Activated CD4-positive, alpha-beta T cell treated with anti-CD3 and anti-CD28 coated beads, Interleukin-2, amount 10 ng/mL, durations not matched to agents 7 days and 5 days (primary cell): ENCODE measurements at regions not wholly inside any gene's neighbourhood (a gene's known extent, or its start where the extent isn't known, plus 50 kb on each side); places are given as distances from the start of the nearest gene placed in this dataset.

ENCODE experiments used
- CTCF ChIA-PET: fragments of 350-600 bp; sonication (Branson Sonifier 250); formaldehyde crosslinking; loops from one replicate; lab custom pipeline; 2021; ENCODE audit warnings: antibody characterized with exemption; lab: Charles Lee
- POLR2A ChIA-PET: fragments of 350-600 bp; sonication (Branson Sonifier 250); formaldehyde crosslinking; loops from one replicate; lab custom pipeline; 2021; ENCODE audit warnings: antibody characterized with exemption; lab: Charles Lee
- DNase-seq: peaks from one replicate; pipeline ENCODE4 v3.0.0-alpha.2; 2020
- H3K27ac Mint-ChIP-seq: one replicate; pipeline ENCODE4 v1.8.0; 2021; ENCODE audit warnings: mild to moderate bottlenecking, moderate library complexity, mixed read lengths
- H3K27me3 Mint-ChIP-seq: one replicate; pipeline ENCODE4 v1.8.0; 2021; ENCODE audit warnings: mixed read lengths
- H3K36me3 Mint-ChIP-seq: one replicate; pipeline ENCODE4 v1.8.0; 2021; ENCODE audit warnings: low read depth, mixed read lengths
- H3K4me1 Mint-ChIP-seq: one replicate; pipeline ENCODE4 v1.8.0; 2021; ENCODE audit warnings: mixed read lengths
- H3K4me3 Mint-ChIP-seq: one replicate; pipeline ENCODE4 v1.8.0; 2021; ENCODE audit warnings: mild to moderate bottlenecking, moderate library complexity, mixed read lengths
- H3K9me3 Mint-ChIP-seq: one replicate; pipeline ENCODE4 v1.8.0; 2021; ENCODE audit warnings: mixed read lengths

DNA sequence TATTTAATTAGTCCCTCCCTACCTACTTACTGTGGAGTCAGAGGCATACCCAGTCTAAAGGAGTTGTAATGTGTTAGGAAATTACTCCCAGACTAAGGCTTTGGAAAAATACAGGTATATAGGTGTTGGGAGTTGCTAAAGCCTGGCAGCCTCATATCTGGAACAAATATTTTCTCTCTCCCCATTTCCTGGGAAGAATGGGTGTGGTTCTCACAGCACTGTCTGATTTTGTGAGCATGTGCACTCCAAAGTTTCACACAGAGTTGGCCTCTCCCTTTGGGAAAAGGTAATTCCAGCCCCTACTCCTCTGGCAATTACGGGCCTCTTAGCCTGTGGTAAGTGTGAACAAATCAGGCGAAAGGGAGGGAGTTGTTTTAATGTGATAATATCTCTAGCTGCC is 187.0 kb downstream of the MID1IP1 start:
- Mint-ChIP-seq H3K27ac (no peak overlapping the region), H3K4me1 (no peaks in the 10 kb centered on the region), H3K27me3 (no peaks in the 10 kb centered on the region), H3K4me3 (no peak overlapping the region), H3K9me3 (no peaks in the 10 kb centered on the region), H3K36me3 (no peaks in the 10 kb centered on the region)
- POLR2A ChIA-PET: interaction anchor here (0.6 kb wide), 1 partner anchor 185 kb away, joined by 3 read pairs; no protein-coding TSS in a partner anchor
- no peak for DNase-seq
- CTCF ChIA-PET: no interaction called here

DNA sequence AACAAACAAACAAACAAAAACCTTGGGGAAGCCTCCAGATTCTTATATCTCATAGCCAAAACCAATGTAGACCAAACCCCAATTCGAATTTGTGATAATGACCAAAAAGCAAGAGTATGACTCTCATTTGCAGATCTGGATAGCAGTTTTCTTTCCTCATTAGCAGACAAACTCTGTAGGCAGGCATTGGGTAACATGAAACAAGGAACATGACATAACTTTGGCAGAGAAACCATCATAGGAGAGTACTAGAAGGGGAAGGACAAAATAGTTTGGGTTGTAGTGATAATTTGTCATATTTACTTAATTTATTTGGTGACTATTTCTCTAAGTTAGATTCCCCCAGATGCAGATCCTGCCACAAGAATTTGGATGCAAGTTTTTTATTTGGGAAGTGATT is 187.8 kb downstream of the MID1IP1 start:
- no peaks in the 10 kb centered on the region for H3K36me3 Mint-ChIP-seq
- no peak for DNase-seq
- H3K27me3 Mint-ChIP-seq: no peaks in the 10 kb centered on the region
- no peaks in the 10 kb centered on the region for H3K4me1 Mint-ChIP-seq
- H3K4me3 Mint-ChIP-seq: no peak overlapping the region
- ChIA-PET POLR2A (no interaction called here), CTCF (no interaction called here)
- no peak overlapping the region for H3K27ac Mint-ChIP-seq
- no peaks in the 10 kb centered on the region for H3K9me3 Mint-ChIP-seq

DNA sequence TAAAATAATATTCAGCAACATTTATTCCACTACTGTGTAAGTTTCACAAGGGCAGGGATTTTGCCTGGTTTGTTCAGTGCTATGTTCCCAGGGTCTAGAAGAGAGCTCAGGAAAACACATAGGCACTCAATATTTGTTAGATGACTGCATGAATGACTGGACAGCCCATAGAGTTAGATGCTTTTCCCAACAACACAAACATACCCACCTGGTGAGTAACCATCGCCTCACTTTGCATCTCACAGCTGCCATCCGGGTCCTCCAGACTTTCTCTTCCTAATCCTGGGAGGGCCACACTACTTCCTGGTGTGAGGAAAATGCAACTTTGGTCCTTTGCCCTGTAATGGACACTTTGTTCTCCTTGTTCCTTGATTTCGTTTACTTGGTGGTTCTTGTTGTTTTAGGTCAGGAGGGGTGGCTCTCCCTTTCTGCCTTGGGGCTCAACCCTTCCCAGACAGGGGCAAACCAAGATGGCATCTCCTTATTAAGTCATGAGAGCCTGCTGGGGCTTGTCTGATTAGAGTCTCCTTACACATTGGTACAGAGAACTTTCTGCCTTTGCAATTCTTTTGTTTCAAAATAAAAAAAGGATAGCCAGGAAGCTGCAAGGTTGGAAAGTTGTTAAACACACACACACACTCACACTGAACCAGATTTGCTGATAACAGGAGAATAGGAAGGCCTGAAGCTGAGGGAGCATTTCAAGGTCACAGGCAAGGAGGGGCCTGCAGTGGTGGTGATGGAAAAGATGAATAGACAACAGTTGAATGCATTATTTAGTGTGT is 190.6 kb downstream of the MID1IP1 start:
- no peaks in the 10 kb centered on the region for H3K36me3 Mint-ChIP-seq
- H3K9me3 Mint-ChIP-seq: peaks cover 2% of the 10 kb centered on the region
- no peaks in the 10 kb centered on the region for H3K4me1 Mint-ChIP-seq
- POLR2A ChIA-PET: no interaction called here
- no peak overlapping the region for H3K27ac Mint-ChIP-seq
- H3K4me3 Mint-ChIP-seq: no peak overlapping the region
- H3K27me3 Mint-ChIP-seq: no peaks in the 10 kb centered on the region
- CTCF ChIA-PET: interaction anchor here (0.6 to 1.1 kb wide), 3 partner anchors 8 to 30 kb away, joined by 3 to 4 read pairs (median 3); no protein-coding TSS in a partner anchor
- DNase-seq: no peak

DNA sequence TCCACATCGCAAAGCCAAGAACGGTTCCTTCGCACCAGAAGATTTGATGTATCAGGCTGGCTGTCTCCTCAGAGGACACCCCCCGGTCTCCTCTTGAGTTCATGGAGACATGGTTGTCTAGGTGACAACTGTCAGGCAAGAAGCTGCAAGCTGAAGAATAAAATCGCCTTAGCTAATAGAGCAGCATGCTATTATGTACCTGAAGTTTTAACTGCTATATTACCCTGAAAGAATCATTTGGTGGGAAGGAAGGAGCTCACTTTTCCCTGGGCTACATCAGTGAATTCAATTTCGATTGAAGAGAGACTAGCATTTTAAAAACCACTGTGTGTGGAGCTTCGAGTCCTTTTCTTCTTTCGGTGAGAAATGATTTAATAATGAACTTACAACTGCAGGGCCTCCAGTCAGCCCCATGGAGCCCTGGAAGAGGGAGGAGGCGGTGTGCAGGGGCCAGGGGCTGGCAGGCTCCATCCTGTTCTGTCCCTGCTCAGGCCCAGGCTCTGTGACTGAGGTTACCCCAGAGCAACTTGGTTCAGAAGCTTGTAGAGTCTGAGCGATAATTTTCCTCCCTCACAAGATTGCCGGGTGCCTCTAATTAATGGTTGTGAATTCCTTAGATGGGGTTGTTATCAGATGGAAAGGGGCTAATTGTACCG is 191.3 kb downstream of the MID1IP1 start:
- no peak for DNase-seq
- Mint-ChIP-seq H3K36me3 (no peaks in the 10 kb centered on the region), H3K27me3 (no peaks in the 10 kb centered on the region), H3K4me1 (no peaks in the 10 kb centered on the region), H3K4me3 (no peak overlapping the region), H3K27ac (no peak overlapping the region), H3K9me3 (peaks cover 2% of the 10 kb centered on the region)
- ChIA-PET CTCF (no interaction called here), POLR2A (no interaction called here)

DNA sequence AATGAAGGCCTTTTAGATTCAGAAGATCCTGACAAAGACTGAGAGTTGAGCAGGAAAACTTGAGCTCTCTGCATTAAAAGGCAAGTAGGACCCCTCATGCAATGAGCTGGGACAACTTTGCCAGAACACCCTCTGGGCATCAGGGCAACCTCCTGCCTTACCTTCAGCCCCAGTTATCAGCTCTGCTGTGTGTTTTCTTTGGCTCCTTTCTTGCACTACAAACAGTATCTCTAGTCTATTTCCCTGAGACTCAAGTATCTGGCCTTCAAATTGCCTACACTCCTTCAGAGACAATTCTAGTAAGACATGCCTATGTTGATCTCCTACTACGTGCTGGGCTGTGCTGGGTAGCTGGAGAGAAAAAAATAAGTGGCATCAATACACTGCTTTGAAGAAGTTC is 192.2 kb downstream of the MID1IP1 start:
- H3K27ac Mint-ChIP-seq: no peak overlapping the region

DNA sequence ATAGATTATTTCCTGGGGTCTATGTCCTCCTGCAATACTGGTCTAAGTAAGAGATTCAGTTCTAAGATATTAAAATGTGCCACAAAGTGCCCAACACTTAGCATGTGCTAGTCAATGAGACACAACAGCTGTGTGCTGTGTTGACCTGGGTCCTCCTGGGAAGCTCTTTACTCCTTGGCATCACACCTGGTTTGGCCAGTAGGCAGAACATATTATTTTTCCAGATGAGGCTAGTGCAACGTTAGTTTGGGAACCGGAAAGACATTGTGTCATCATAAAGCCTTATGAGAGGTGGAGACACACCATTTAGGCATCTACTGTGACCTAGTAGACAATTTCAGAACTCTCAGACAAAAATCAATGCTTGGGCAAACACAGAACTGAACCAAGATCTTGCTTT is 197.8 kb downstream of the MID1IP1 start:
- ChIA-PET POLR2A (no interaction called here), CTCF (interaction anchor here (0.9 kb wide), 1 partner anchor 8 kb away, joined by 3 read pairs; no protein-coding TSS in a partner anchor)
- DNase-seq: no peak
- Mint-ChIP-seq H3K27ac (no peak overlapping the region), H3K4me1 (no peaks in the 10 kb centered on the region), H3K9me3 (peaks cover 2% of the 10 kb centered on the region), H3K4me3 (no peak overlapping the region), H3K36me3 (no peaks in the 10 kb centered on the region), H3K27me3 (no peaks in the 10 kb centered on the region)

More for the DNA sequence above, 192.2 kb downstream of the MID1IP1 start:
- H3K9me3 Mint-ChIP-seq: peaks cover 2% of the 10 kb centered on the region
- ChIA-PET CTCF (interaction anchor here (0.6 kb wide), 2 partner anchors 10 to 104 kb away, joined by 3 read pairs; no protein-coding TSS in a partner anchor), POLR2A (no interaction called here)
- DNase-seq: no peak
- H3K4me1 Mint-ChIP-seq: no peaks in the 10 kb centered on the region
- no peak overlapping the region for H3K4me3 Mint-ChIP-seq
- H3K27me3 Mint-ChIP-seq: no peaks in the 10 kb centered on the region
- no peaks in the 10 kb centered on the region for H3K36me3 Mint-ChIP-seq

DNA sequence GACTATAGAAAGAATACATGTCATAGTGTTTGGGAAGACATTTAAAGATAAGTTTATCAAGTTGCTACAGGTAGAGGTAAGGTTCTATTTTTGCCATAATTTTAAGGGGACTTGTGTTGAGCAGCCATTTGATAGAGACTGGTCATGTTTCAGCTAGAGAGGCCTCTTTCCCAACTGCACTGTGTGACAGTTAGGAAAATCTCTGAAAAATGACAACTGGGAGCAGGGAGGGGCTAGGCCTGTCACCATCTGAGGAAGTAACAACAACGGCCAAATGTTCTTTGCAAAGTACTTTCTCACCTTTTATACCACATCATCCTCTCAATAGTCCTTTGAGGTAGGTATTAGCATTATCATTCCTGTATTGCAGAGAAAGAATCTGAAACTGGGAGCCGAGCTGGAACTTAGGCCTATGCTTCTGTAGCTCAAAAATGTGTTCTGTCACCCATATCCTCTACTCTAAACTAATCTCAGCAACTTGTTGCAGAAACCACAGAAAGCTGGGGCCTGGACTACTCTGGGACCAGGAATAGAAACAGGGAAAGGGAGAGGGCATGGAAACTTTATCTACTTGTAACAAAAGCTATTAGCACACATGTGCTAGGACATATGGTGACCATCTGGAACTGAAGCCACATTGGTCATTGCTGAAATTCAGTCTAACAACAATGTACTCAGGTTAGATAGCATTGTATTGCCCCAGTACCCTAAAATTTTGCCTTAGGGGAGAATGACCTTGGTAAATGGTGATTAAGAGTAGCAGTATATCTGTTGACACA is 198.9 kb downstream of the MID1IP1 start:
- CTCF ChIA-PET: interaction anchor here (0.9 kb wide), 1 partner anchor 9 kb away, joined by 3 read pairs; no protein-coding TSS in a partner anchor
- Mint-ChIP-seq H3K9me3 (peaks cover 2% of the 10 kb centered on the region), H3K36me3 (no peaks in the 10 kb centered on the region), H3K4me3 (no peak overlapping the region), H3K4me1 (no peaks in the 10 kb centered on the region), H3K27me3 (no peaks in the 10 kb centered on the region), H3K27ac (no peak overlapping the region)
- no peak for DNase-seq
- POLR2A ChIA-PET: no interaction called here

DNA sequence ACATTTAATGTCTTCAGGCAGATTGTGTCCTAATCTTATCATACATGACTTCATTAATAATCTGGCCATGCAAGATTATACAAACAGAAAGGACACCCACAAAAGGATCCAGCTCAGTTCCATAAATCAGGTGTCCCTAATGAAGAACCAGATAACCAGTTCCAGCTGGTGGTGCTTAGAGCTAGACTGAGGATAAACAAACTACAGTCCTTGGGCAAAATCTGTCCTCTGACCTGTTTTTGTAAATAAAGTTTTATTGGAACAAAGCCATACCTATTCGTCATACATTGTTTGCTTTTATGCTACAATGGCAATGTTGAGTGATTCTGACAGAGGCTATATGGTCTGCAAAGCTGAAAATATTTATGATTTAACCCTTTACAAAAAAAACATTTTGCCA is 199.5 kb downstream of the MID1IP1 start:
- Mint-ChIP-seq H3K9me3 (peaks cover 2% of the 10 kb centered on the region), H3K4me1 (no peaks in the 10 kb centered on the region), H3K36me3 (no peaks in the 10 kb centered on the region), H3K27ac (no peak overlapping the region), H3K27me3 (no peaks in the 10 kb centered on the region), H3K4me3 (no peak overlapping the region)
- ChIA-PET POLR2A (no interaction called here), CTCF (no interaction called here)
- no peak for DNase-seq

DNA sequence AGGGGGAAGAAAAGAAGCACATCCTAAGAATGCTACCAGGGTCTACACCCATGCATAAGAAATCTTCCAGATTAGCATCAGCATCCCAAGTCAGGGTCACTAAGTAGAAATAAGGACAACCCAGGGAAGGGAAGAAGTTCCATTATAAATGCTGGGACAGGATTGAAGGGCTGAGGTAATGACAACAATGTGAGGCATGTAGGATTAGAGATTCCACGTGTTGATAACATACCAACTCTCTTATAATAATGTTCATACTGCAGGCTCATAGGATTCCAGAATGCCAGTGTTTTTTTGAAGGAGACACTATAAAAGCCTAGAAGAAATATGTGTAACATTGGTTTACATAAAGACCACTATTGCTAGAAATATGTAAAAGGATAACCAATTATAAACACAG is 201.2 kb downstream of the MID1IP1 start:
- no peak for DNase-seq
- POLR2A ChIA-PET: no interaction called here
- no peak overlapping the region for H3K4me3 Mint-ChIP-seq
- no peaks in the 10 kb centered on the region for H3K36me3 Mint-ChIP-seq
- no peaks in the 10 kb centered on the region for H3K27me3 Mint-ChIP-seq
- CTCF ChIA-PET: interaction anchor here (0.9 kb wide), 1 partner anchor 11 kb away, joined by 3 read pairs; no protein-coding TSS in a partner anchor
- H3K9me3 Mint-ChIP-seq: no peaks in the 10 kb centered on the region
- H3K4me1 Mint-ChIP-seq: no peaks in the 10 kb centered on the region
- no peak overlapping the region for H3K27ac Mint-ChIP-seq

DNA sequence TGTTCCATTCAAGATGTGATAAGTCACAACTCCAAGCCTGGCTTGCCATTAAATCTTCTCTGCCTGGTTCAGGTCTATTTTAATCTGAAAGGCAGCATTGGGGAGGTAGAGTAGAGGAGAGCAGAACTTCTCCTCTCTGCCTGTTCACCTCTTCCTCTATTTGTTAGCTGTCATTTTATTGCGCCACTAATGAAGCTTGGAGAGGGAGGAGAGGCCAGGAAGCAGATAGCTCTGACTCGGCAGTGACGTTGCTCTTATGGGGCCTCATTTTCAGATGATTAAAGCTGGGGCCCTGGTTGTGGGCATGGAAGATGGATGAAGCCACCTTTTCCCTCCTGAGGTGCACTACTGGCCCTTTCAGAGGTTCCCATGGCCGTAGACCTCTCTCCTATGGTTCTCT is 207.3 kb downstream of the MID1IP1 start:
- Mint-ChIP-seq H3K4me1 (no peaks in the 10 kb centered on the region), H3K9me3 (no peaks in the 10 kb centered on the region), H3K4me3 (no peak overlapping the region), H3K27me3 (no peaks in the 10 kb centered on the region), H3K36me3 (no peaks in the 10 kb centered on the region), H3K27ac (no peak overlapping the region)
- ChIA-PET POLR2A (no interaction called here), CTCF (no interaction called here)
- DNase-seq: no peak

DNA sequence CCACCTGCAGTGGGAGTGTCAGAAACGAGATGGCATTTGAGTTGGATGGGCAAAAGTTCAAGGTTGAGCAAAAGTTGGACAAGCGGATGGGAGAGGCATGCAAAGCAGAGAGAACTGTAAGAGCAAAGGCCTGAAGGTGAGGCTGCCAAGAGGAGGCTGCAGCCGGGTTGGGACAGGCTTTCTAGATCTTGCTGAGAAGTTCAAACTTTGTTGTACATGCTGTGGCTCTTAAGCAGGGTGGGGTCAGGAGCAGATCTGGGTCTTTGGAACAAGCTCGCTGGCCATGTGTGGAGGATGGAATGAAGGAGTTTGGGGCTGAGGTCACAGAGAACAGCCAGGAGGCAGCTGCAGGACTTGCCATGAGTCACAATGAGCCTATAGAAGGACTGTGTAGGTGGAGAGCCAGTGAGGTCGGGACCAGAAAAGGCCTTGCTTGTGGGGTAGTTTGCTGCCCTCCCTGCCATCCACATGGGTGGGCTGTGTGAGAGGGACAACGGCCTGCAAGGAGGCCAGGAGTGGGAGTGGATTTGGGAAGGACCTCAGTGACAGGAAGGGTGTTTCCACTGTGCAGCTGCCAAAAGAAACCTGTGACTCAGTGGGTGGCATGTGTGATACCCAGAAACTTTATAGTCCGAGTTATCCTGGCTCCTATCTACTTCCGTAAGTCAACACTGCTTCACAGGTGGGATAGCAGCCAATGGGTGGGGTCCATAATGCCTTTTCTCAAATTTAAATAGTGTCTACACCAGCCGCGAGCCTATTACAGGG is 210.4 kb downstream of the MID1IP1 start:
- H3K36me3 Mint-ChIP-seq: no peaks in the 10 kb centered on the region
- no peak overlapping the region for H3K27ac Mint-ChIP-seq
- H3K4me1 Mint-ChIP-seq: no peaks in the 10 kb centered on the region
- ChIA-PET CTCF (no interaction called here), POLR2A (no interaction called here)
- no peak for DNase-seq
- H3K27me3 Mint-ChIP-seq: no peaks in the 10 kb centered on the region
- no peaks in the 10 kb centered on the region for H3K9me3 Mint-ChIP-seq
- H3K4me3 Mint-ChIP-seq: no peak overlapping the region

DNA sequence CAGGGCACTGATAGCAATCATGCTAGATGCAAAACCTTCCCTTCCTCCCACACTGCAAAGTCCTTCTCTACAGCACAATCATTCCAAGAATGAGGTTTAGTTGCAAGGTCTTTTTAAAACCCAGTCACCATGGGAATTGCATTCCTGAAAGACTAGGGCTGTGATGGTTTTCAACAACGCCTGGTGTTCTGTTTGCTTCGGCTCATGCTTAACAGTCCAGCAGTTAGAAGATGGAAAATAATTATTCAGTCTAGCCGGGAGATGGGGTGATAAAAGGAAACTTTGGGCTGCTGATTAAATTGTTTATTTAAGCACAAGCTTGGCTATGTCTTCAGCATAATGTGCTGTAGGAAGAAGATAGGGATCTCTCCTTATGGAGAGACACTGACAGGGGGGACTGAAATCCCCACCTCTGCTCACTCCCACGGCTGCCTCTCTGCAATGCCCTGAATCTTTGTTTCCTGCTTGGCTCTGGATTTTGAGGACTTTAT is 211.4 kb downstream of the MID1IP1 start:
- Mint-ChIP-seq H3K36me3 (no peaks in the 10 kb centered on the region), H3K9me3 (no peaks in the 10 kb centered on the region), H3K4me1 (no peaks in the 10 kb centered on the region), H3K4me3 (no peak overlapping the region), H3K27ac (no peak overlapping the region), H3K27me3 (no peaks in the 10 kb centered on the region)
- CTCF ChIA-PET: no interaction called here
- no peak for DNase-seq
- POLR2A ChIA-PET: no interaction called here
